WI38 (cell line): ENCODE measurements at regions not wholly inside any gene's neighbourhood (a gene's known extent, or its start where the extent isn't known, plus 50 kb on each side); places are given as distances from the start of the nearest gene placed in this dataset.

Experiments used
- H3K4me3 ChIP-seq: 2 replicates; pipeline ENCODE4 v1.5.1; 2011; ENCODE audit warnings: low read depth, mild to moderate bottlenecking, control low read depth, low read length
- TF ChIP-seq, protein P1 (sequence below): IDR thresholded peaks from 2 replicates; pipeline ENCODE4 v1.5.1; 2012; ENCODE audit warnings: low read depth, mild to moderate bottlenecking, control low read depth, low read length

DNA sequence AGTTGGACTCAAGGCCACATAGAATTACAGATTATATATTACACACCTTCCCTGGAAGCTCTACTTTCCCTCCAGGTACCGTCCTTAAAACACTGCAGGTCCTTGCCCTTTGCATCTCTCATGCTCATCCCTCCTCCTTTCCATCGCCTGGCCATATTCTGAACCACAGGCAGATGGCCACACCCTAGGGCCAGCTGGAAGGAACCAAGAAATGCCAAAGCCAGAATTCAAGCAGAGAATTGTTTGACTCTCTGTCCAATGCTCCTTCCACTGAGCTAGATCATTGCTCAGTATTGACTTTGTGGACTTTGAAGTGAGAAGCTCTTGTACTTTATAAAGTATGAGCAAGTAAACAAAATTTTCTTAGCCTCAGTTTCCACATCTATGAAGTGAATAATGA, 170.3 kb upstream of the SLC24A5 start:
- no peak overlapping the region for H3K4me3 ChIP-seq
- TF ChIP-seq, protein P1, sequence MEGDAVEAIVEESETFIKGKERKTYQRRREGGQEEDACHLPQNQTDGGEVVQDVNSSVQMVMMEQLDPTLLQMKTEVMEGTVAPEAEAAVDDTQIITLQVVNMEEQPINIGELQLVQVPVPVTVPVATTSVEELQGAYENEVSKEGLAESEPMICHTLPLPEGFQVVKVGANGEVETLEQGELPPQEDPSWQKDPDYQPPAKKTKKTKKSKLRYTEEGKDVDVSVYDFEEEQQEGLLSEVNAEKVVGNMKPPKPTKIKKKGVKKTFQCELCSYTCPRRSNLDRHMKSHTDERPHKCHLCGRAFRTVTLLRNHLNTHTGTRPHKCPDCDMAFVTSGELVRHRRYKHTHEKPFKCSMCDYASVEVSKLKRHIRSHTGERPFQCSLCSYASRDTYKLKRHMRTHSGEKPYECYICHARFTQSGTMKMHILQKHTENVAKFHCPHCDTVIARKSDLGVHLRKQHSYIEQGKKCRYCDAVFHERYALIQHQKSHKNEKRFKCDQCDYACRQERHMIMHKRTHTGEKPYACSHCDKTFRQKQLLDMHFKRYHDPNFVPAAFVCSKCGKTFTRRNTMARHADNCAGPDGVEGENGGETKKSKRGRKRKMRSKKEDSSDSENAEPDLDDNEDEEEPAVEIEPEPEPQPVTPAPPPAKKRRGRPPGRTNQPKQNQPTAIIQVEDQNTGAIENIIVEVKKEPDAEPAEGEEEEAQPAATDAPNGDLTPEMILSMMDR: no peak

DNA sequence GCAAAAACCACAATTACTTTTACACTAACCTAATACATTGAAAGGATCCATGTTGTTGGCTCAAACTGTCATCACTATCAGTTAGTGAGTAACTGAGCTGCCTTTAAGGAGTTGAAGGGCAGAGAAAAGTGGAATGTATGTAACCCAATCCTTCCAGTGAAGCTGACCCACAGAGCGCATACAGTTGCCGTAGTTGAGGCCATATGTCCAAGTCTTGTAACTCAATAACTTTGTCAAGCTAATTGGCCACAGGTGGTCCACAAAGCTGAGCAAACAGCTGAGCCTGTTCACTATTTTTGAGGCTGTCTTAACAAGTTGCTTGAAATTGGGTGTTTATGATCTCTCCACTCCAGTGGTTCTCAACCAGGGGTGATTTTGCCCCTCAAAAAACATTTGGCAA, 169.0 kb upstream of the SLC24A5 start:
- H3K4me3 ChIP-seq: no peak overlapping the region
- TF ChIP-seq, protein P1: no peak

GRCh38 chr15:47954196-47954595, 166.6 kb upstream of the SLC24A5 start:
- TF ChIP-seq, protein P1: no peak
- H3K4me3 ChIP-seq: no peak overlapping the region

DNA sequence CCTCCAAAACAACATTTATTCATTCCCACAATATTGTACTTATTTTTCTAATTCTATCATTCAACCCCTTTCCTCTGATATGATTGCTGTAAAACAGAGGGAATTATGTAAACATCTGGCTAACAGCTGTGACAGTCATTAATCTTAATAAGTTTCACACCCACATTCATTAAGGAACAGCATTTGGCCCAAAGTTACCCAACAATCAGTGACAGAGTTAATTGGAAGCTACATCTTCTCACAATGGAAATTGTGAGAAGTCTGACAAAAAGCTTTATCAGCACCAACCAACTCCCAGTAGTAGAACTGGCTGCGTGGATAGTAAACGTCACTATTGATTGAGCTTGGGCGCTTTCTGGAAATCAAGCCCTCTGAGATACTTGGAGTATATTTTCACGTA, 165.8 kb upstream of the SLC24A5 start:
- H3K4me3 ChIP-seq: no peak overlapping the region
- TF ChIP-seq, protein P1: no peak

GRCh38 chr15:47959617-47960413, 161.0 kb upstream of the SLC24A5 start:
- TF ChIP-seq, protein P1: no peak
- H3K4me3 ChIP-seq: no peak overlapping the region

DNA sequence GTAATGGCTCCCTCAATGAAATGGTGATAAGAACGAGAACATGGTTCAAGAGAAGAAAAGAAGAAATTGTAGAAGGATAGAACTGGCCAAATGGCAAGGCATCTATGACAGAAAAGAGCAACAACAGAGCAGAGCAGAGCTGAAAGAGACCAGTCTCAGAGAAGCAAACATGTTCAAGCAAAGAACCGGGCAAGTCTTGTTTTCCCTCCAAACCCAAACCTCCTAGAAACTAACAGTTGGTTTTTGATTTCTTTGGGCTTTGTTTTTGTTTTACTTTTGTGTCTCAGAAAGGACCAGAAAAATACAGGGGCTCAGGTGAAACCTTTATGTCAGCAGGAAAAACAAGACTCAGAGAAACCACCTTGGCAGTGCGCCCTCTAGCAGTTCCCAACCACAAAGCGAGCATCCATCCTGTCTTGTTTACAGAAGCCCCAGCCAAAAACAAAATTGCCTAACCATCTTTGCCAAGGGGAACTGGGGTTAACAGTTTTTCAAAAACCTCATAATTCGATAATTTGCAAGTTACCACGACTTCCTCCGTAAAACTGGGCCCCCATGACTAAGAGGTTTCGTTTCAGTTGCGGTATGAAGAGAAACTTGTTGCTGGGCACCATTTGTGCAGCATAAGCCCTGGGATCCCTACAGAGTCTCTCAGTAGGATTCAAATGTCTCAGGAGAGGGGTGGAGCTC, 159.2 kb upstream of the SLC24A5 start:
- no peak overlapping the region for H3K4me3 ChIP-seq
- TF ChIP-seq, protein P1: no peak

GRCh38 chr15:47963265-47963664, 157.5 kb upstream of the SLC24A5 start:
- TF ChIP-seq, protein P1: no peak
- no peak overlapping the region for H3K4me3 ChIP-seq
